NB4 (cell line): ENCODE measurements at regions not wholly inside any gene's neighbourhood (a gene's known extent, or its start where the extent isn't known, plus 50 kb on each side); places are given as distances from the start of the nearest gene placed in this dataset.
"Not testable (repeated sequence)": the region's sequence is repeated elsewhere in the genome, so short reads cannot be mapped to it uniquely, and the experiment has no call there.

Experiments used
- MAX ChIP-seq: IDR thresholded peaks from 2 replicates; pipeline ENCODE4 v1.6.1; 2011; ENCODE audit warnings: low read depth, low read length
- MYC ChIP-seq: IDR thresholded peaks from 2 replicates; pipeline ENCODE4 v1.6.1; 2011; ENCODE audit warnings: low read depth, low read length
- POLR2A ChIP-seq: IDR thresholded peaks from 2 replicates; pipeline ENCODE4 v1.6.1; 2011; ENCODE audit warnings: mild to moderate bottlenecking; ENCODE audit not compliant: insufficient read length; ENCODE audit errors: extremely low read depth
- TF ChIP-seq, protein P1 (sequence below): IDR thresholded peaks from one replicate; pipeline ENCODE4 v1.5.1; 2012; ENCODE audit warnings: low read depth, low read length

DNA sequence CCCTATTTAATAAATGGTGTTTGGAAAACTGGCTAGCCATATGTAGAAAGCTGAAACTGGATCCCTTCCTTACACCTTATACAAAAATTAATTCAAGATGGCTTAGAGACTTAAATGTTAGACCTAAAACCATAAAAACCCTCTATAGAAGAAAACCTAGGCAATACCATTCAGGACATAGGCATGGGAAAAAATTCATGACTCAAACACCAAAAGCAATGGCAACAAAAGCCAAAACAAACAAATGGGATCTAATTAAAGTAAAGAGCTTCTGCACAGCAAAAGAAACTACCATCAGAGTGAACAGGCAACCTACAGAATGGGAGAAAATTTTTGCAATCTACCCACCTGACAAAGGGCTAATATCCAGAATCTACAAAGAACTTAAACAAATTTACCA lies 179.7 kb upstream of the SESN3 start:
- TF ChIP-seq, protein P1, sequence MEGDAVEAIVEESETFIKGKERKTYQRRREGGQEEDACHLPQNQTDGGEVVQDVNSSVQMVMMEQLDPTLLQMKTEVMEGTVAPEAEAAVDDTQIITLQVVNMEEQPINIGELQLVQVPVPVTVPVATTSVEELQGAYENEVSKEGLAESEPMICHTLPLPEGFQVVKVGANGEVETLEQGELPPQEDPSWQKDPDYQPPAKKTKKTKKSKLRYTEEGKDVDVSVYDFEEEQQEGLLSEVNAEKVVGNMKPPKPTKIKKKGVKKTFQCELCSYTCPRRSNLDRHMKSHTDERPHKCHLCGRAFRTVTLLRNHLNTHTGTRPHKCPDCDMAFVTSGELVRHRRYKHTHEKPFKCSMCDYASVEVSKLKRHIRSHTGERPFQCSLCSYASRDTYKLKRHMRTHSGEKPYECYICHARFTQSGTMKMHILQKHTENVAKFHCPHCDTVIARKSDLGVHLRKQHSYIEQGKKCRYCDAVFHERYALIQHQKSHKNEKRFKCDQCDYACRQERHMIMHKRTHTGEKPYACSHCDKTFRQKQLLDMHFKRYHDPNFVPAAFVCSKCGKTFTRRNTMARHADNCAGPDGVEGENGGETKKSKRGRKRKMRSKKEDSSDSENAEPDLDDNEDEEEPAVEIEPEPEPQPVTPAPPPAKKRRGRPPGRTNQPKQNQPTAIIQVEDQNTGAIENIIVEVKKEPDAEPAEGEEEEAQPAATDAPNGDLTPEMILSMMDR: not testable (repeated sequence)
- not testable (repeated sequence) for TF ChIP-seq MAX, POLR2A, MYC
